Stimulated activated memory B cell treated with anti-CD40 and anti-IgM and Interleukin-4, amounts not matched to agents 10 μg/mL and 1 μg/mL and 100 μg/mL, for 72 hours (primary cell): ENCODE measurements at regions not wholly inside any gene's neighbourhood (a gene's known extent, or its start where the extent isn't known, plus 50 kb on each side); places are given as distances from the start of the nearest gene placed in this dataset.

Experiments
- ATAC-seq: fragments of 150-1000 bp; cut with Tn5 transposase; 2 replicates; pipeline ENCODE4 v1.10.0; 2021
- H3K27ac Mint-ChIP-seq: one replicate; pipeline ENCODE4 v1.8.0; 2022; ENCODE audit warnings: mild to moderate bottlenecking, mixed read lengths
- H3K27me3 Mint-ChIP-seq: one replicate; pipeline ENCODE4 v1.8.0; 2022; ENCODE audit warnings: mixed read lengths
- H3K36me3 Mint-ChIP-seq: one replicate; pipeline ENCODE4 v1.8.0; 2022; ENCODE audit warnings: mixed read lengths
- H3K4me1 Mint-ChIP-seq: one replicate; pipeline ENCODE4 v1.8.0; 2022; ENCODE audit warnings: mixed read lengths
- H3K4me3 Mint-ChIP-seq: one replicate; pipeline ENCODE4 v1.8.0; 2022; ENCODE audit warnings: mild to moderate bottlenecking, moderate library complexity, mixed read lengths
- H3K9me3 Mint-ChIP-seq: one replicate; pipeline ENCODE4 v1.8.0; 2022; ENCODE audit warnings: mixed read lengths

- Mint-ChIP-seq H3K4me3 (no peak overlapping the region), H3K27me3 (no peaks in the 10 kb centered on the region), H3K9me3 (peaks cover 10% of the 10 kb centered on the region), H3K4me1 (no peaks in the 10 kb centered on the region), H3K36me3 (no peaks in the 10 kb centered on the region), H3K27ac (no peak overlapping the region)
- no peak for ATAC-seq
Observed at GRCh38 chr14:27370775-27371174, 772.9 kb upstream of the NOVA1 start.

DNA sequence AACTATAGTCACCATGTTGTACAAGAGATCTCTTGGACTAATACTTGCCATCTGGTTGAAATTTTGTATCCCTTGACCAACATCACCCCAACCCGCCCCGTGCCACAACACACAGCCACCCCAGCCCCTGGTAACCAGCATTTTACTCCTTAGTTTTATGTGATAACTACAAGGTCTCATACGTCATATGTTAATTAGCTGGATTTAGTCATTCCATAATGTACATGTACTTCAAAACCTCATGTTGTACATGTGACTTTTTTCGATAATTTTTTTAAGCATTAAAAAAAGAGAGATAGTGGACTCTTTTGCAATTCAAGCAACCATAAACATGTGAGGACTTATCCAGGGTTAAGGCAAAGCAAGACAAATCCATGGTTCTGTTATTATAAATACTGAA, 773.4 kb upstream of the NOVA1 start:
- Mint-ChIP-seq H3K9me3 (peaks cover 7% of the 10 kb centered on the region), H3K27me3 (no peaks in the 10 kb centered on the region), H3K27ac (no peak overlapping the region), H3K4me1 (no peaks in the 10 kb centered on the region), H3K36me3 (no peaks in the 10 kb centered on the region), H3K4me3 (no peak overlapping the region)
- no peak for ATAC-seq

DNA sequence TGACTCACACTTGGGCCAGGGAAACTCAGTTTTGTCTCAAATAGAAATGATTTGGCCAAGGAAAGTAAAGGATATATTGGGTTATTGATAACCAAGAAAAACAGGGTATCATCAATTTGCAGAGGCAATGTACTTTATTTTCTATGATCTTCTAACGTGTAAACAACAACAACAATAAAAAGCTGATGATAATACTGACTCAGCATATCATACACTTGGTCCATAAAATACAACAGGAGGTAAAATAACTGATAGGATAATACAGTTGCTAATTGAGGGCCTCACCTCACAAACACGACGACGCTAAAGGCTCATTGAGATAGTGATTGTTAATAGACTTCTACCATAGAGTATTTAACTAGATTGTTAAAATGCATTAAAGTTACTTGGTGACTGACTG, 774.0 kb upstream of the NOVA1 start:
- Mint-ChIP-seq H3K36me3 (no peaks in the 10 kb centered on the region), H3K4me1 (no peaks in the 10 kb centered on the region), H3K4me3 (no peak overlapping the region)

DNA sequence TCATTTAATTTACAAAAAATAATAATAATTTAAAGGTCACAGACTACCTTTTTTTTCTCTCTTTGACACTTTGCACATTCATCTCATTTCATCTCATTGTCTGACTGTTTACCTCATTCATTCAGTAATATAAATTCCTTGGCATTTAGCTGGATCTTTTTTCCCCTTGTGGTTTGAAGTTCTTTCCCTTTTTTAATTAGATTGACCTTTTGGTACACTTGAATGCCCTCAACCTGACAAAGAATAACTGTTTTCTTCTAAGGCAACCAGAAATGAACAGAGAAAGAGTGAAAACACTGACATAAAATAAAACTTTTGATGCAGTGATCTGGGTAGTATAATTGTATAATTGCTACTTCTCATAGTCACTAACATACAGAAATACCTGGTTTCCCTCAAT, 774.9 kb upstream of the NOVA1 start:
- H3K27me3 Mint-ChIP-seq: no peaks in the 10 kb centered on the region
- no peak overlapping the region for H3K27ac Mint-ChIP-seq
- no peak for ATAC-seq
- no peak overlapping the region for H3K4me3 Mint-ChIP-seq
- H3K36me3 Mint-ChIP-seq: no peaks in the 10 kb centered on the region
- H3K9me3 Mint-ChIP-seq: peaks cover 9% of the 10 kb centered on the region
- no peaks in the 10 kb centered on the region for H3K4me1 Mint-ChIP-seq

More for the DNA sequence above, 774.0 kb upstream of the NOVA1 start:
- no peak for ATAC-seq
- H3K27me3 Mint-ChIP-seq: no peaks in the 10 kb centered on the region
- peaks cover 8% of the 10 kb centered on the region for H3K9me3 Mint-ChIP-seq
- H3K27ac Mint-ChIP-seq: no peak overlapping the region

DNA sequence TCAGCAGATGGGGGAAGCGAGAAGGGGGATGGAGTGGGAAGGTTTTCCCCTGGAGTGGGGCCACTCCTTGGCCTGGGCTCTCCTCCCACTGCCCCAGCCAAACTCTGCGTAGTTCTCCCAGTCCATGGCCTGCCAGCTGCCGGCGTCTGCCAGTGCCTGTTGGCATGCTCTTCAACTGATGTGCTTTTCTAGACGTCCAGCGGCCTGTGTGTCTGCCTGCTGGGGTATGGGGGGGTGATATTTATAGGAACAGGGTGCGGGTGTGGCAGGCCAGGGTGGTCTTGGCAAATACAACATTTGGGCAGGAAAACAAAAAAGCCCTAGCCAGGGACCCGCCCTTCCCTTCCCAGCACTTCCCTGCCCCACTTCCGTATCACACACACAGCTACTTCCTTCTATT, 786.3 kb upstream of the NOVA1 start:
- peak; percentile 20 for ATAC-seq
- H3K27ac Mint-ChIP-seq: no peak overlapping the region
- H3K4me1 Mint-ChIP-seq: no peaks in the 10 kb centered on the region
- no peaks in the 10 kb centered on the region for H3K36me3 Mint-ChIP-seq
- peaks cover 2% of the 10 kb centered on the region for H3K9me3 Mint-ChIP-seq
- H3K27me3 Mint-ChIP-seq: no peaks in the 10 kb centered on the region
- no peak overlapping the region for H3K4me3 Mint-ChIP-seq

GRCh38 chr14:27386391-27386790, 788.6 kb upstream of the NOVA1 start:
- Mint-ChIP-seq H3K4me3 (no peak overlapping the region), H3K4me1 (no peaks in the 10 kb centered on the region), H3K36me3 (no peaks in the 10 kb centered on the region), H3K9me3 (peaks cover 2% of the 10 kb centered on the region), H3K27ac (no peak overlapping the region), H3K27me3 (no peaks in the 10 kb centered on the region)
- ATAC-seq: no peak

- Mint-ChIP-seq H3K27ac (no peak overlapping the region), H3K36me3 (no peaks in the 10 kb centered on the region), H3K4me1 (no peaks in the 10 kb centered on the region), H3K9me3 (peaks cover 2% of the 10 kb centered on the region), H3K4me3 (no peak overlapping the region), H3K27me3 (no peaks in the 10 kb centered on the region)
- ATAC-seq: no peak
Observed at GRCh38 chr14:27387463-27387862, 789.6 kb upstream of the NOVA1 start.

DNA sequence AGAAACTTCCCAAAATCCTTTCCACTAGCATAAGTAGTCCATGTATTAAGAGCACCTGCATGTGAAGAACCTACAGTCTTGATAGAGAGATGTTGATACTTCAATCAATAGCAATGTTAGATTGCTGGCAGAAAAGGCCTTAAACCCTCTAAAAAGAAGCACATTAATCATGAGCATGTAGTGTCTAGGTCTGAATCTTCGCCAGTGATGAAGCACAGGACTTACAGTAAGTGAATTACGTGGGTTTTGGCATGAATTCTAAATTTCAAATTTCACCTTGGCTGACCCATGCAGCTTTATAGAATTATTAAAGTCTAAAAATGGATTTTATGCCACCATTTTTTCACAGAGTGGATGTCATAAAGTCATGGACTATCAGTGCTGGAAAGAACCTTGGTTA, 791.6 kb upstream of the NOVA1 start:
- peaks cover 2% of the 10 kb centered on the region for H3K9me3 Mint-ChIP-seq

DNA sequence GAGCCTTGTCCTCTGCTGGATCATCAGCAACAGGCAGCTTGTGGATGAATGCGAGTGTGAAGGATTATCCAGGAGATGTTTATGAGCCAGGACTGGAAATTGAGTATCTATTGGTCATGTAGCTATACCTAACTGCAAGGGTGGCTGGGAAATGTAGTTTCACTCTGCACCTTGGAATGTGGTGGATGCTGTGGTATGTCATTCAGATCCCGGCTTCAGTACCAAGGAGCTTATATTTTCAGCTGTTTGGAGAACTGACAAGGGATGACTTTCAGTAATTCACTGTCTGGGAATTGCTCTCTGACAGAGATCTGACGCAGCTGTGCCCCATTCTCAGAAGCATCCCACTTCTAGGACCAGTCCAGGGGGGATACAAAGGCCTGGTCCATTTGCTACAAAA, 792.3 kb upstream of the NOVA1 start:
- Mint-ChIP-seq H3K36me3 (no peaks in the 10 kb centered on the region), H3K27me3 (no peaks in the 10 kb centered on the region), H3K4me3 (no peak overlapping the region), H3K9me3 (peaks cover 2% of the 10 kb centered on the region), H3K4me1 (no peaks in the 10 kb centered on the region), H3K27ac (no peak overlapping the region)
- no peak for ATAC-seq

More for the DNA sequence above, 791.6 kb upstream of the NOVA1 start:
- Mint-ChIP-seq H3K36me3 (no peaks in the 10 kb centered on the region), H3K4me3 (no peak overlapping the region), H3K4me1 (no peaks in the 10 kb centered on the region), H3K27me3 (no peaks in the 10 kb centered on the region), H3K27ac (no peak overlapping the region)
- ATAC-seq: no peak

GRCh38 chr14:27391331-27391730, 793.5 kb upstream of the NOVA1 start:
- Mint-ChIP-seq H3K9me3 (peaks cover 2% of the 10 kb centered on the region), H3K4me1 (no peaks in the 10 kb centered on the region)

GRCh38 chr14:27392153-27392552, 794.3 kb upstream of the NOVA1 start:
- Mint-ChIP-seq H3K9me3 (peaks cover 2% of the 10 kb centered on the region), H3K4me1 (no peaks in the 10 kb centered on the region), H3K36me3 (no peaks in the 10 kb centered on the region), H3K27ac (no peak overlapping the region), H3K4me3 (no peak overlapping the region), H3K27me3 (no peaks in the 10 kb centered on the region)
- no peak for ATAC-seq

More at GRCh38 chr14:27391331-27391730, 793.5 kb upstream of the NOVA1 start:
- H3K4me3 Mint-ChIP-seq: no peak overlapping the region
- no peak overlapping the region for H3K27ac Mint-ChIP-seq
- no peak for ATAC-seq
- H3K27me3 Mint-ChIP-seq: no peaks in the 10 kb centered on the region
- H3K36me3 Mint-ChIP-seq: no peaks in the 10 kb centered on the region

DNA sequence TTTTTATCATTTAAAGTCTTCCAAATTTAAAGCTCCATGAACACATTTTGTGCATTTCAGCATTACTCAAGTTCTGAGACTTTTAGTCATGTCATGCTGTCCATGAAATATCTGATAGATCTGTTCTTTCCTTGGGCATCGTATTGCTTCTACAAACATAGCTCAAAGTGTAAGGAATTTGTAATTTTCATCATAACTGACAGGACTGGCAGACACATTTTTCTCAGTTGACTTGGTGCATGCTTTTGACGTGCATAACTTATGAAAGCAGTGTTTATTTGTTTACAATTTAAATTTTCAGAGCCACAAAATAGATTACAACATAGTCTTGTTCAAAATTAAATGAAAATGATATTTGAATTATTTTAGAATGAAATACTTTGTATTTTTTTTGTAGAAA, 812.1 kb upstream of the NOVA1 start:
- peaks cover 8% of the 10 kb centered on the region for H3K9me3 Mint-ChIP-seq
- no peaks in the 10 kb centered on the region for H3K27me3 Mint-ChIP-seq
- no peaks in the 10 kb centered on the region for H3K36me3 Mint-ChIP-seq
- H3K4me3 Mint-ChIP-seq: no peak overlapping the region
- ATAC-seq: no peak
- no peaks in the 10 kb centered on the region for H3K4me1 Mint-ChIP-seq
- H3K27ac Mint-ChIP-seq: no peak overlapping the region

DNA sequence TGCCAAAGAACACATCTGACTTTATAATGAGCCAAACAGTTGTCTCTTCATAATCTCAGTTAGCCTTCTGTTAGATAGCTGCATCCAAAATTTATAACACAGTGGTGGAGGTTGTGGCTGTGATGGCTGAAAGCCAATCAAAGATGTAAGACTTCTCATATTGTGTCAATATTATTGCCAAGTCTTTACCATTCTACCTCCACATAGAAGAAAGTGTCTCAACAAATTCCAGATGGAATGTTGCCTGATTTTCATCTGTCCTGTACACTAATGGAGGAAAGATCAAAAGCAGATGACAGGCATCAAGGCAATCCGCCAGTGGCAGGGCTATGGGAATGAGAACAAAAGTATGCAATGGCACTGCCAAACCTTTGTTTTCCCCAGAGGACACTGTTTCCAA, 813.1 kb upstream of the NOVA1 start:
- no peak for ATAC-seq
- H3K27ac Mint-ChIP-seq: no peak overlapping the region
- no peaks in the 10 kb centered on the region for H3K36me3 Mint-ChIP-seq
- no peak overlapping the region for H3K4me3 Mint-ChIP-seq
- no peaks in the 10 kb centered on the region for H3K27me3 Mint-ChIP-seq
- H3K4me1 Mint-ChIP-seq: no peaks in the 10 kb centered on the region
- H3K9me3 Mint-ChIP-seq: peaks cover 8% of the 10 kb centered on the region

GRCh38 chr14:27427796-27428195, 830.0 kb upstream of the NOVA1 start:
- Mint-ChIP-seq H3K9me3 (no peaks in the 10 kb centered on the region), H3K36me3 (no peaks in the 10 kb centered on the region), H3K4me3 (no peak overlapping the region), H3K4me1 (no peaks in the 10 kb centered on the region), H3K27me3 (no peaks in the 10 kb centered on the region), H3K27ac (no peak overlapping the region)
- ATAC-seq: no peak

GRCh38 chr14:27435923-27436670, 838.3 kb upstream of the NOVA1 start:
- Mint-ChIP-seq H3K36me3 (no peaks in the 10 kb centered on the region), H3K4me3 (no peak overlapping the region), H3K27me3 (no peaks in the 10 kb centered on the region), H3K4me1 (no peaks in the 10 kb centered on the region), H3K27ac (no peak overlapping the region), H3K9me3 (no peaks in the 10 kb centered on the region)
- ATAC-seq: no peak

DNA sequence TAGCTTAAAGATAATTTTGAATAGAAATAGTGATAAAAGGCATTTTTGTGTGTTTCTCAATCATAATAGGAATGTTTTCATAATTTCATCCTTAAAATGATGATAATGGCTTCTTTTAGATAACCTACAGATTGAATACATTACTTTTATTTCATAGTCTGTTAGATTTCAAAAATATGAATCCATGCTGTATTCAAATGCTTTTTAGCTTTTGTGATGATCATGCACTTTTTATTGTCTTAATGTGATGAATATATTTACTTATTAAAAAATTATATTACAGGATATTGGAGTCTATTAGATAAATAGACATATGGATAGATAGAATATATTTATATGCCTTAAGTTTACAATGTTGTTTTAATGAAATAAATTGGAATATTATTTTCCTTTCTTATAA, 886.8 kb upstream of the NOVA1 start:
- Mint-ChIP-seq H3K9me3 (no peaks in the 10 kb centered on the region), H3K4me3 (no peak overlapping the region), H3K4me1 (no peaks in the 10 kb centered on the region), H3K27me3 (no peaks in the 10 kb centered on the region), H3K27ac (no peak overlapping the region), H3K36me3 (no peaks in the 10 kb centered on the region)
- no peak for ATAC-seq
